Astrocyte (in vitro differentiated cells and primary cell): ENCODE measurements at regions not wholly inside any gene's neighbourhood (a gene's known extent, or its start where the extent isn't known, plus 50 kb on each side); places are given as distances from the start of the nearest gene placed in this dataset.

Source experiments
- DNase-seq: peaks from one replicate; pipeline ENCODE4 v3.0.0-alpha.2; 2010; ENCODE audit warnings: low read depth
- FAIRE-seq: peaks from 2 replicates; lab custom pipeline; 2011; peaks lifted over from hg19 to GRCh38; lab: Jason Lieb, UNC
- H2AFZ ChIP-seq: 2 replicates; pipeline ENCODE4 v1.6.0; 2012; ENCODE audit warnings: low read depth, low read length, inconsistent platforms
- H3K27ac ChIP-seq: 2 replicates; pipeline ENCODE4 v1.5.1; 2011; ENCODE audit warnings: low read depth, low read length, inconsistent platforms
- H3K27me3 ChIP-seq: 2 replicates; pipeline ENCODE4 v1.6.0; 2011; ENCODE audit warnings: low read length, inconsistent platforms; ENCODE audit not compliant: insufficient read depth
- H3K36me3 ChIP-seq: 2 replicates; pipeline ENCODE4 v1.5.1; 2011; ENCODE audit warnings: low read length, inconsistent platforms; ENCODE audit not compliant: insufficient read depth
- H3K4me1 ChIP-seq: 2 replicates; pipeline ENCODE4 v1.5.1; 2011; ENCODE audit warnings: low read length, inconsistent platforms; ENCODE audit not compliant: insufficient read depth
- H3K4me2 ChIP-seq: 2 replicates; pipeline ENCODE4 v1.6.0; 2012; ENCODE audit warnings: low read length, inconsistent platforms
- H3K4me3 ChIP-seq: 2 replicates; pipeline ENCODE4 v1.5.1; 2011; ENCODE audit warnings: low read depth, mild to moderate bottlenecking, low read length, inconsistent platforms; ENCODE audit not compliant: insufficient read depth
- H3K79me2 ChIP-seq: 2 replicates; pipeline ENCODE4 v1.6.0; 2012; ENCODE audit warnings: mild to moderate bottlenecking, low read length, inconsistent platforms; ENCODE audit not compliant: insufficient read depth
- H3K9ac ChIP-seq: 2 replicates; pipeline ENCODE4 v1.6.0; 2012; ENCODE audit warnings: mild to moderate bottlenecking, low read length, inconsistent platforms
- H3K9me3 ChIP-seq: 2 replicates; pipeline ENCODE4 v1.5.1; 2012; ENCODE audit warnings: low read depth, mild to moderate bottlenecking, low read length, inconsistent platforms; ENCODE audit not compliant: insufficient read depth
- H4K20me1 ChIP-seq: 2 replicates; pipeline ENCODE4 v1.6.0; 2012; ENCODE audit warnings: low read length, inconsistent platforms; ENCODE audit not compliant: insufficient read depth
- H3K27ac Mint-ChIP-seq: one replicate; pipeline ENCODE4 v1.8.0; 2021; ENCODE audit warnings: mild to moderate bottlenecking, mixed read lengths; ENCODE audit not compliant: unreplicated experiment
- H3K27me3 Mint-ChIP-seq: one replicate; pipeline ENCODE4 v1.8.0; 2021; ENCODE audit warnings: low read depth, mixed read lengths; ENCODE audit not compliant: unreplicated experiment
- H3K36me3 Mint-ChIP-seq: one replicate; pipeline ENCODE4 v1.8.0; 2021; ENCODE audit warnings: low read depth, mixed read lengths; ENCODE audit not compliant: unreplicated experiment
- H3K4me1 Mint-ChIP-seq: one replicate; pipeline ENCODE4 v1.8.0; 2021; ENCODE audit warnings: low read depth, mixed read lengths; ENCODE audit not compliant: unreplicated experiment
- H3K4me3 Mint-ChIP-seq: one replicate; pipeline ENCODE4 v1.8.0; 2021; ENCODE audit warnings: mild to moderate bottlenecking, moderate library complexity, mixed read lengths; ENCODE audit not compliant: unreplicated experiment
- H3K9me3 Mint-ChIP-seq: one replicate; pipeline ENCODE4 v1.8.0; 2021; ENCODE audit warnings: mild to moderate bottlenecking, mixed read lengths; ENCODE audit not compliant: unreplicated experiment
- EZH2 ChIP-seq: IDR thresholded peaks from 2 replicates; pipeline ENCODE4 v1.6.1; 2012; ENCODE audit warnings: mild to moderate bottlenecking, low read length, inconsistent platforms; ENCODE audit not compliant: insufficient read depth
- TF ChIP-seq, protein P1 (sequence below): IDR thresholded peaks from 2 replicates; pipeline ENCODE4 v1.5.1; 2011; ENCODE audit warnings: low read depth, mild to moderate bottlenecking, inconsistent platforms, low read length, moderate library complexity; ENCODE audit not compliant: insufficient read depth

DNA sequence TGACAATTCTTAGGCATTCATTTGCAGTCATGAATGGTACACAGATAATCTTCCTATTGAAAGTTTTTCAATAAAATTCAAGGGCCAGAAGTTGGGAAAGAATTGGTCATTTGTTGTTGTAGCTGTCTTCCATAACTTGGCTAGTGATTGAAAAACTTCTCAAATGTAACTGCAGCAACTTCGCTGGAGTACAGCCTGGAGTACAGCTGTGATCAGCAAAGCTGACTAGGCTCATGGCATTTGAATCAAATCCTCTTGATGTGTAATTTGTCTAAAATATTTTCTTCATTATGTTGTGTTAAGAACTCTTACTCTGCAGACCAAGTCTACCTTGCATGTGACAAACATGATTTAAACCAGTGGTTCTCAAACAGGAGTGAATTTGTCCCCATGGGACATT is 226.5 kb upstream of the STEAP1 start:
- no peak overlapping the region for H3K4me2 ChIP-seq
- Mint-ChIP-seq H3K36me3 (no peaks in the 10 kb centered on the region), H3K4me3 (no peak overlapping the region), H3K9me3 (no peaks in the 10 kb centered on the region), H3K27ac (no peak overlapping the region), H3K27me3 (no peaks in the 10 kb centered on the region), H3K4me1 (no peaks in the 10 kb centered on the region)
- H3K9ac ChIP-seq, result no peak overlapping the region
- H3K27me3 ChIP-seq, result no peaks in the 10 kb centered on the region
- no peak overlapping the region for H3K27ac ChIP-seq
- H4K20me1 ChIP-seq, result no peaks in the 10 kb centered on the region
- no peak overlapping the region for H3K4me3 ChIP-seq
- no peaks in the 10 kb centered on the region for H3K36me3 ChIP-seq
- TF ChIP-seq EZH2, result no peak
- TF ChIP-seq, protein P1, sequence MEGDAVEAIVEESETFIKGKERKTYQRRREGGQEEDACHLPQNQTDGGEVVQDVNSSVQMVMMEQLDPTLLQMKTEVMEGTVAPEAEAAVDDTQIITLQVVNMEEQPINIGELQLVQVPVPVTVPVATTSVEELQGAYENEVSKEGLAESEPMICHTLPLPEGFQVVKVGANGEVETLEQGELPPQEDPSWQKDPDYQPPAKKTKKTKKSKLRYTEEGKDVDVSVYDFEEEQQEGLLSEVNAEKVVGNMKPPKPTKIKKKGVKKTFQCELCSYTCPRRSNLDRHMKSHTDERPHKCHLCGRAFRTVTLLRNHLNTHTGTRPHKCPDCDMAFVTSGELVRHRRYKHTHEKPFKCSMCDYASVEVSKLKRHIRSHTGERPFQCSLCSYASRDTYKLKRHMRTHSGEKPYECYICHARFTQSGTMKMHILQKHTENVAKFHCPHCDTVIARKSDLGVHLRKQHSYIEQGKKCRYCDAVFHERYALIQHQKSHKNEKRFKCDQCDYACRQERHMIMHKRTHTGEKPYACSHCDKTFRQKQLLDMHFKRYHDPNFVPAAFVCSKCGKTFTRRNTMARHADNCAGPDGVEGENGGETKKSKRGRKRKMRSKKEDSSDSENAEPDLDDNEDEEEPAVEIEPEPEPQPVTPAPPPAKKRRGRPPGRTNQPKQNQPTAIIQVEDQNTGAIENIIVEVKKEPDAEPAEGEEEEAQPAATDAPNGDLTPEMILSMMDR, result no peak
- H3K4me1 ChIP-seq, result no peaks in the 10 kb centered on the region
- H2AFZ ChIP-seq, result no peak overlapping the region
- no peaks in the 10 kb centered on the region for H3K9me3 ChIP-seq
- DNase-seq, result no peak
- H3K79me2 ChIP-seq, result no peaks in the 10 kb centered on the region
- FAIRE-seq, result no peak

DNA sequence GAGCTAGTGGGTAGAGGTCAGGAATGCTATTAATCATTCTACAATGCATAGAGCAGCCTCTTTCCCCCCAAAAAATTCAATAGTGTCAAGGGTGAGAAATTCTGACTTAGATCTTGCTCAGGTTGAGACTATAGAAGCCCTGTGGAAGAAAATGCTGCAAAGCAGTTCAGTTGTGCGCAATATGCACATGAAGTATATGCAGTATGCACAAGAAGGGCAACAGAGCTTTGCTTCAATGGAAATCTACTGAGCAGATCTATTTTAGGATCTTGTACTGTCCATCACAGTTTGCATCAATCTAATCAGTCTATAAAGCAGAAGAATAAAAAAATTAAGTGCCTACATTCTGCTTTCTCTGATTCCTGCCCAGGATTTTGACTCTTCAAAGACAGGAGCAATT is 225.8 kb upstream of the STEAP1 start:
- no peak overlapping the region for H3K4me2 ChIP-seq
- H4K20me1 ChIP-seq, result no peaks in the 10 kb centered on the region
- Mint-ChIP-seq H3K36me3 (no peaks in the 10 kb centered on the region), H3K9me3 (no peaks in the 10 kb centered on the region), H3K4me1 (no peaks in the 10 kb centered on the region), H3K27ac (no peak overlapping the region), H3K27me3 (no peaks in the 10 kb centered on the region), H3K4me3 (no peak overlapping the region)
- H3K79me2 ChIP-seq, result no peaks in the 10 kb centered on the region
- no peak overlapping the region for H2AFZ ChIP-seq
- no peaks in the 10 kb centered on the region for H3K4me1 ChIP-seq
- no peak for DNase-seq
- no peak for FAIRE-seq
- no peak overlapping the region for H3K4me3 ChIP-seq
- no peak overlapping the region for H3K27ac ChIP-seq
- no peak overlapping the region for H3K9ac ChIP-seq
- no peak for TF ChIP-seq EZH2
- TF ChIP-seq, protein P1, result no peak
- H3K36me3 ChIP-seq, result no peaks in the 10 kb centered on the region
- no peaks in the 10 kb centered on the region for H3K9me3 ChIP-seq
- H3K27me3 ChIP-seq, result no peaks in the 10 kb centered on the region

DNA sequence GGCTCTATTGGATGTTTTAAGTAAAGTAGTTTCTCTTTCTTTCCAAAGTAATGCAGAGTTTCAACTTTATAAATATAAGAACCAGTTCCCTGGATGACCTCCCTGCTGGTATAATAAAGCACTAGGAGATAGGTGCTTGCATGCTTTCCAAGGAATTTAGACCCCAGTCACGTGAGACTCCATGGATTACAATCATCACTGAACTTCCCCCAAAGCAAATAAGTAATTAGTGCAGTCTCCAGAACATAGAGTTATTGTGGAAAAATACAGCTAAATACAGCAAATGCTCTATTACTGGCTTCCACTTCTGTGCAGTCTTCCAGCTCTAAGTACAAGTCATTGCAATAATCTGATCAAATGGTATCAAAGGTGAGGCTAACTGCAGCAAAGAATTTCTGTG is 220.2 kb upstream of the STEAP1 start:
- Histone ChIP-seq H3K4me1 (no peaks in the 10 kb centered on the region), H3K27me3 (no peaks in the 10 kb centered on the region), H2AFZ (no peak overlapping the region), H3K79me2 (no peaks in the 10 kb centered on the region), H3K4me2 (no peak overlapping the region), H4K20me1 (no peaks in the 10 kb centered on the region), H3K36me3 (no peaks in the 10 kb centered on the region), H3K4me3 (no peak overlapping the region), H3K27ac (no peak overlapping the region), H3K9ac (no peak overlapping the region), H3K9me3 (no peaks in the 10 kb centered on the region)
- no peak for DNase-seq
- Mint-ChIP-seq H3K4me1 (no peaks in the 10 kb centered on the region), H3K4me3 (no peak overlapping the region), H3K27ac (no peak overlapping the region), H3K27me3 (no peaks in the 10 kb centered on the region), H3K9me3 (no peaks in the 10 kb centered on the region), H3K36me3 (no peaks in the 10 kb centered on the region)
- TF ChIP-seq, protein P1, result no peak
- TF ChIP-seq EZH2, result no peak
- no peak for FAIRE-seq
